ENCODE measurements at regions not wholly inside any gene's neighbourhood (a gene's known extent, or its start where the extent isn't known, plus 50 kb on each side); places are given as distances from the start of the nearest gene placed in this dataset.
A peak's percentile ranks its signal among the peaks of the same experiment; 100 is the strongest.

DNA sequence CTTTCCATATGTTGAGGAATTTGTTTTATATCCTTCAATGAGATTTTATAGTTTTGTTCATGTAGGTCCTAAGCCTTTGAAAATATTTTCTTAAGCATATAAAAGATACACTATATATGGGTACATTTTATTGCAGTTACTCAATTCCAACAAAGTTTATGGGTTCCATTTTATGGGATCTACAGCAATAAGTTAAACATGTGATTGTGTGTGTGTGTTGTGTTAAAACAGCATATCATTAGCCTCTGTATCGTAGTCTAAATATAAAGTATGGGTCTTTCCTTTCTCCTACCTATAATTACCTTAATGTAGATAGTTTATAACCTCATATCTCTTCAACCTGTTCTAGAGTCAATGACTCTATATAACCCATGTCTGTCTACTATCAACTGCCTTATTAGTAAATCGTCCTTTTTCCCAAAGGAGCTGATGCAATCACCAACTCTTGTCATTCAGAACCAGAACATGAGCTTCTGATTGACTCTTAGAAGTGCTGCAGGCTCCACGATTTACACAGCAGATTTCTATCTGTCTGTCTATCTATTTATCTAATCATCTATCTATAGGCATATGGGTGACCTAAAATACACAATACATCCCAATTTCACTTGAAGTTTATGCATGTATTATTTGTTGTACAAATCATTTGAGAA is 512.6 kb upstream of the CBLB start:
- intact Hi-C loops (cut with DNase I): no loop called here
- no peak for DNase-seq

DNA sequence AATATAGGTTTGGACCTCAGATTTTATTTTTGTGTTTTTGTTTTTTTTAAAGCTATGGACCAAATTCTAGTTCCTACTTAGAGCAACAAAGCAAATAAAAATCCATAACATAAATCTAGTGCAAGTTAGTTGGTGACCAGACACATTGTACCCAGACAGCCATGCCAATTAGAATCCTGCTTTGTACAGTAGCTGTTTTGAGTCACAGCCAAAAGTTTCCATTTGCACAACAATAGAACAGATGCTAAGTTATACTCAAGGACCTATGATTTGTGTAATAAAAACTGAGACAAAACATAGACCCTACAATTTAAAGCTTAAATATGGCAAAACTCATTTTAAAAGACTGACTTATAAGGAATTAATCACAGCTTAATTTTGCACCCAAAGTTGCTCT is 513.1 kb upstream of the CBLB start:
- intact Hi-C loops (cut with DNase I): no loop called here
- no peak for DNase-seq

GRCh38 chr3:106386050-106386449 is 517.2 kb upstream of the CBLB start:
- DNase-seq: no peak
- intact Hi-C loops (cut with DNase I): no loop called here

- intact Hi-C loops (cut with DNase I): no loop called here
Observed at GRCh38 chr3:106392915-106393314, 524.1 kb upstream of the CBLB start.

GRCh38 chr3:106397006-106397405 is 528.2 kb upstream of the CBLB start:
- intact Hi-C loops (cut with DNase I): no loop called here
- no peak for DNase-seq

More at GRCh38 chr3:106392915-106393314, 524.1 kb upstream of the CBLB start:
- DNase-seq: no peak

DNA sequence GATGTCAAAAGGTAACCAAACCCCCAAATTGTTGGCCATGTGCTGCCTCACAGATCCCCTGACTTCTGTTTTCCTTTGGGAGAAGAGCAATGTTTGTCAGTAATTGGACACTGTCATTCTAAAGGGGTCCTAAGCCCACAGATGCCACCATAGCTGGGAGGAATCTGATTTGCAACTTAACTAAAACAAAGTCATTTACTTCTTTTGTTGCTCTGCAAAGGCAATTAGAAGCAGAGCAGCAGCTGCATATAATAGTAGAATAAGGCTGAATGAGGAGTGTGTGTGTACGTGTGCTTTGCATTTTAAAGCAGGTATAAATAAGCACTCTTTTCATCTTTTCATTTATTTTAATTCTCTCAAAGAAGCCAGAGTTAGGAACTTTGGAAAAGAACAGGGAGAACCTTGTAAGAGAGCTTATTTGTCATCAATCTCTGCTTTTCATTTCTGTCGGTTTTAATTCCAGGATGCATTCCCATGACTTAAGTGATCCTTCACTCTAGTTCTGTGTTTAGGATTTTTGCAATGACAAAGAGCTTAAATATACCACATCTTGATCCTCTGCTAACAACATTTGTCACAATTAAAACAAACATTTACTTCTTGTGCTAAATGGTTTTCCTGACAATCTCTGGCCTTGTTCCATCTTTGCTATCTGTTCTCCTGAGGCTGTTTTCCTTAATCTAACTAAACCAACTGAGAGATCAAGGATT is 530.2 kb upstream of the CBLB start:
- intact Hi-C loops (cut with DNase I): no loop called here
- no peak for DNase-seq

- intact Hi-C loops (cut with DNase I): no loop called here
- peak in 1 of 42 donors; percentile 11 for DNase-seq
Observed at GRCh38 chr3:106399761-106400160, 530.9 kb upstream of the CBLB start.

DNA sequence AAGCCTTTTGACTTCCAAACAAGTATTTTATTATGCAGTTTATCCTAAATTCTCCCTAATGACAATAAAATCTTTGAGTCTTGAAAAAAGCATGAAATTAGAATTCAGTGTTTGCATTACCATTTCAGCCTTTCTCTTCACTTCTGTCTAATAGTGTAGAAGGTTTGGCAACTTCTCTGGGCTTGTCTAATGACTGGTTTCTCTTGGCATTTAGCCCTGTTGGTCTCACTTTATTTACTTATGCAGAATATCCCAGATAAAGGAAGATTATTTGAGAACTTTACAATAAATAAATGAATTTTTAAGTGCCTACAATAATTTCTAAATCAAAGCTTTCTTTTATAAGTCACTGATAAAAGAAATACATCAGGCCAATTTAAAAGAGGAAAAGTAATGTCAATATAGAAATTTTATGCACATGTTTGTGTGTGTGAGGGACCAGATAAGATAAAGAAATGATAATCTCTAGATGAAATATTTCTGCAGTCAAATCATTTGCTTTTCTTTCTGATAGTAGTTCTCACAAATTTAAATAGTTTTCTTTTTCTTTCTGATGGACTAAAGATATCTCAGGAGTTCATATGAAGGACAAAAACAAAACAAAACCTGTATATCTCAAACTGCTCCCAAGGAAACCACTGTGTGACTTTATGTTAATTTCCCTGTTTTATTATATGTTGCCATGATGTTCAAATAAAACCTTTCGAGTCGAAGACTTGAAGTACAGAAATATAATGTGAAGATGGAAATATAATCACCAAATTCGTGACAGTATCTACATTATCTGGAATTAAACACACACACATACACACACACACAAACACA is 533.1 kb upstream of the CBLB start:
- no peak for DNase-seq
- intact Hi-C loops (cut with DNase I): no loop called here

DNA sequence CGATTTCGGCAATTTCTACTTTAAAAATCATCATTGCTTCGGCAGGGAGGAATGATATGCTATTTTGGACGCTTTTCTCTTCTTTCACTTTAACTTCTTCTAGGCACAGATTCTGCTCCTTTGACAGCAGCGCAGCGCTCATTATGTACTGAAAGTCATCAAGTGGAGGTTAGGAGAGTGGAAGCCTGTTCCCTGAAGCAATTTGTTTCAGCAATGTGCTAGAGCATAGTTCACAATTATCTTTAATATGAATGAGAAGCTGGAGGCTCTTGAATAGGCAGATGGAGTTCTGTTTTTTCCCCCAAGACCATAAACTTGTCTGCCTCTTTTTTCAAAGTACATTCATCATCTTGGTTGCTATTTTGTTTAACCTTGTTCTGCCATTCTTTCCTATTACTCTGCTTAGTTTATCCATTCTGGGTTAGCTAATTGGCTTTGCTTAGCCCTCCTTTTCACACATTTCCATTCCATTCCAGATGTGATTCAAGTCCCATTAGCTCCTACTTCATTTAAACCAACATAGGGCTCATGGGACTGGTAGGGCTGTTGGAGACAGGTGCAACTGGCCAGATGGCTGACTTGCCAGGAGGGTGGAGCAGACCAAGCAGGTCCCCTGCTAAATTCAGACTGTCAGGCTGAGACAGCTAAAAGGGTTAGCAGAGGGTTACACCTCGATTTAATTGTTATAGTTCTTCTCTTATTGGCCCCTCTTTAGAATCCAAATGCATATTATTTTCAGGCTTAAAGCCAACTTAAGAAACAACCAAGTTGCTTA is 534.7 kb upstream of the CBLB start:
- intact Hi-C loops (cut with DNase I): no loop called here
- no peak for DNase-seq

- intact Hi-C loops (cut with DNase I): no loop called here
- no peak for DNase-seq
Observed at GRCh38 chr3:106413683-106414082, 544.9 kb upstream of the CBLB start.

- no peak for DNase-seq
- intact Hi-C loops (cut with DNase I): no loop called here
Observed at GRCh38 chr3:106420628-106421027, 551.8 kb upstream of the CBLB start.

DNA sequence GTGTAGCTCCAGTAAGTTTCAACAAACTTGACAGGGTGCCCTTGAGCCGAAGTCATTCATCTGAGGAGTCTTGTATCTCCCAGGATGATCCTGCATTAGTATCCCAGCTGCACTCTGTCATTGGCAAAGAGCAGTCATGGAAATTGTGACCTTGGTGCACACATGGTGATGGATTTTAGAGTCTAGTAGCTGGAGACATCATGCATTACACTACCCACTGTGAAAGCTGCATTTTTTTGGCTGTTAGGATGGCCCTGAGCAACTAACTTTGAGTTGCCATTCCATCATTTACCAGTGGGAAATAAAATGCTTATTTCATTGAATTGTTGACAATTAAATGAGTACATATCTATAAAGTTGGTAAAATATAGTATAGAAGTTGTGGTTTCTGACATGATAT is 552.6 kb upstream of the CBLB start:
- no peak for DNase-seq
- intact Hi-C loops (cut with DNase I): no loop called here

DNA sequence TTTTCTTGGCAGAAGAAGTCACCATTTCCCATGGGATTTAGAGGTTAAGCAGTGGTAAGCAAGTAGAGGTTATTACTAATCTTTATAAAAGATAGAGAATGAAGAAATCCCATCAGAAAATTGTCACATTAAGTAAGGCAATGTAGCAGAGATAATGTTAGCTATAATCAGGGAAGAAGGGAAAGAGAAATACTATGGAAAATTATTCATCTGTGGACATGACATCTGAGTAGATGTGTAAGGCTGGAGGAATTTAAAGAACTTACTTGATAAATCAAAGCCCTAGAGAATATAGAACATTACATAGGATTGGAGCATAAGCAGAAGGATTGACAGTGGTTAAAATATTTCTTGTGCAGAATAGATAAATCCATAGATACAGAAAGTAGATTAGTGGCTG is 553.1 kb upstream of the CBLB start:
- intact Hi-C loops (cut with DNase I): no loop called here
- DNase-seq: no peak

DNA sequence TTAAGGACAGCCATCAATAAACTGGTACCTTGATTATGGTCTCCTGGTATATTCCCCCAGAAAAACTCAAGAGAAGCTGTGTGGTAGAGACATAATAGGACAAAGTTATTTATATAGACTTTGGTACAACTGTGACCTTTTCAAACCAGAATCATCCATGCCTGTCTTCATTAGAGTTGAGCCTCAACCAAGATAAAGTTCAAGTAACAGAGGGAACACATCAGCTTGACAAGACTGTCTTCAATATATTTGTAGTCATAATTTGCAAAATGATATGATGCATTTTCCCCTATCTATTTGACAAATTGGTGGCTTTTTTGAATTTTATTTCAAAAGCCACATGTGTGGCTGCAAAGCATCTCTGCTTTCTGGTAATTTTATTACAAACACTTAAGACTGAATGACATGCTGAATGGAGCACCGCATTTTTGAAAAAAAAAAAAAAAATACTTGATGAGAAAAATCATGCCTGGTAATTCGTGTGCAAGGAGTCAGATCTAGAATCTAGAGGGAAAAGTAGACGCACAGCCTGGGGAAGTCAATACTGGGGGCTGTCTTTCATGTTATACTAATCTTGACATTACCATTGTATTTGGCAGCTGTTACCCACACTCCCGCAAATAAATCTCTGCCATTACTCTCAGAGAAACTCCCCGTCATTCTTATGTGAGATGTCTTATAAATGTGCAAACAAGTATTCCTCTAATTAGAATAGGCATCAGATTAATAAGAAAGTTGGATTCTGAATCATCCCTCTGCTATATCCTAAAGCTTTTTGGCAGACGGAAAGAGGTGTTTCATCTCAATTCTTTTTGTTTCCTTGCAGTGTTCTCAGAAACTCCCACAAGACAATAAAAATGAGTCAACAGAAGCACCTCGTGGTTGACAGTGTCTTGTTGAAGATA is 554.8 kb upstream of the CBLB start:
- no peak for DNase-seq
- intact Hi-C loops (cut with DNase I): no loop called here

GRCh38 chr3:106425026-106425425 is 556.2 kb upstream of the CBLB start:
- intact Hi-C loops (cut with DNase I): no loop called here
- DNase-seq: no peak

DNA sequence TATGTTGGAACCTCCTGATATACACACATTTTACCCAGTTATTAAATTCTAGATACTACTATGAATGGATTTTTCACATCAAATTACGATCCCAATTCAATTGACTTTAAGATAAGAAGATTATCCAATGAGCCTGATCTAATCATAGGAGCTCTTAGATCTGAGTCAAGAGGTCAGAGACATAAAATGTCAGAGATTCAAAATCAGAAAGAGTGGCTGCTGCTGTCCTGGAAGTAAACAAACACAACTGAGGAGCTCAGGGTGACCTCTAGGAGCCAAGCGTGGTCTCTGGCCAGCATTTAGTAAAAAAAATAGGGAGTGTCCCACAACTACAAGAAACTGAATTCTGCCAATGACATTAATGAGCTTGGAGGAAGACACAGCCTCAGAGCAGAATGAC is 557.1 kb upstream of the CBLB start:
- no peak for DNase-seq
- intact Hi-C loops (cut with DNase I): no loop called here

GRCh38 chr3:106428565-106428994 is 559.8 kb upstream of the CBLB start:
- no peak for DNase-seq
- intact Hi-C loops (cut with DNase I): no loop called here

GRCh38 chr3:106431721-106432120 is 562.9 kb upstream of the CBLB start:
- intact Hi-C loops (cut with DNase I): no loop called here
- no peak for DNase-seq
